ENCODE measurements at regions not wholly inside any gene's neighbourhood (a gene's known extent, or its start where the extent isn't known, plus 50 kb on each side); places are given as distances from the start of the nearest gene placed in this dataset.

DNA sequence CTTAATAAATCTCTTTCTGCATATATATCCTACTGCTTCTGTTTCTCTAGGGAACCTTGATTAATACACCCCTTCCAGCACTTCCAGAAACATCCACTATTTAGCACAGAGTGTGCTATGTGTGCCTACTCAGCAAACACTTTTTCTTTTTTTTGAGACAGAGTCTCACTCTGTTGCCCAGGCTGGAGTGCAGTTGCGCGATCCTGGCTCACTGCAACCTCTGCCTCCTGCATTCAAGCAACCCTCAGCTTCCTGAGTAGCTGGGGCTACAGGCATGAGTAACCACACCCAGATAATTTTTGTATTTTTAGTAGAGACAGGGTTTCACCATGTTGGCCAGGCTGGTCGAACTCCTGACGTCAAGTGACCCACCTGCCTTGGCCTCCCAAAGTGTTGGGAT is 266.9 kb upstream of the DIAPH2 start:
- TF ChIP-seq EZH2phosphoT487 (IDR thresholded peaks at IDR 0.05; ENCODE audit: low read length) (no peak), EZH2 (optimal IDR thresholded peaks at IDR 0.05; ENCODE audit: low read depth, low read length) (no peak)
- TF ChIP-seq, protein P1, sequence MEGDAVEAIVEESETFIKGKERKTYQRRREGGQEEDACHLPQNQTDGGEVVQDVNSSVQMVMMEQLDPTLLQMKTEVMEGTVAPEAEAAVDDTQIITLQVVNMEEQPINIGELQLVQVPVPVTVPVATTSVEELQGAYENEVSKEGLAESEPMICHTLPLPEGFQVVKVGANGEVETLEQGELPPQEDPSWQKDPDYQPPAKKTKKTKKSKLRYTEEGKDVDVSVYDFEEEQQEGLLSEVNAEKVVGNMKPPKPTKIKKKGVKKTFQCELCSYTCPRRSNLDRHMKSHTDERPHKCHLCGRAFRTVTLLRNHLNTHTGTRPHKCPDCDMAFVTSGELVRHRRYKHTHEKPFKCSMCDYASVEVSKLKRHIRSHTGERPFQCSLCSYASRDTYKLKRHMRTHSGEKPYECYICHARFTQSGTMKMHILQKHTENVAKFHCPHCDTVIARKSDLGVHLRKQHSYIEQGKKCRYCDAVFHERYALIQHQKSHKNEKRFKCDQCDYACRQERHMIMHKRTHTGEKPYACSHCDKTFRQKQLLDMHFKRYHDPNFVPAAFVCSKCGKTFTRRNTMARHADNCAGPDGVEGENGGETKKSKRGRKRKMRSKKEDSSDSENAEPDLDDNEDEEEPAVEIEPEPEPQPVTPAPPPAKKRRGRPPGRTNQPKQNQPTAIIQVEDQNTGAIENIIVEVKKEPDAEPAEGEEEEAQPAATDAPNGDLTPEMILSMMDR (IDR thresholded peaks at IDR 0.05; ENCODE audit: low read length), result no peak

All from MM.1S (cell line).